ENCODE measurements at regions not wholly inside any gene's neighbourhood (a gene's known extent, or its start where the extent isn't known, plus 50 kb on each side); places are given as distances from the start of the nearest gene placed in this dataset.
"Not testable (repeated sequence)": the region's sequence is repeated elsewhere in the genome, so short reads cannot be mapped to it uniquely, and the experiment has no call there.

DNA sequence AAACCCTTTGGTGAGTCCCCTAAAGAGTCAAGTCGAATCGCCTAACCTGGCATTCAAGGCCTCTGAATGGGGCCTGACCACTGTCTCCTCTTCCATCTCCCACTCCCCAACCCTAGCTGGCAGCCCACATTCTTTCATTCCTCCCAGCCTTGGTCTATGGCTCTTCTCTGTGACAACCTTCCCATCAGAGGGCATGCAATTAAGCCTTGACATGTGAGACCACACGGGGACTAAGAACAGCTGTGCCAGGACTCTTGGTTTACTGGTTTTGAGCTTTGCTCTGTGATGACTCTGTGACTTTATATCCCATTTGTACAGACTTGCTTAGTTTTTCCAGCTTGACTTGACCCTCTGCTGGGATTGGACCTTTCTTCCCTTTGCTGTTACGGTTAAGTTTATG is 116.6 kb downstream of the BUB3 start:
- no peak for DNase-seq

DNA sequence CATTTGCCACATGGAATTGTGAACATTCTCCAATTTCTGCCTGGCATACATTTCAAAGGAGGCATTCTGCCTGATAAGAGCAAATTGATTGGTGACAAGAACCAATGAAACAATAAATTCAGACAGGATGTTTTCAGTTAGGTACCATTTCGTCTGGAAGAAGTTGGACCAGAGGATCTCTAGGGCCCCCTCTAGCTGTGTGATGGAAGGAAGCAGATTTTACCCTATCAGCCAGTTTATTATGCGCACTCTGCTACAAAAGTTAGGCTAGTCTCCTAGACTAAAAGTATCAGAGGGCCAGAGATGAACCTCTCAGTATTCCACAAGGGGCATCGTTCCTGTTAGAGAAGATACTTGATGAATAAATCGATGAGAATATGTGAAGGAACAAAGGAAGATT is 118.0 kb downstream of the BUB3 start:
- DNase-seq, result no peak

DNA sequence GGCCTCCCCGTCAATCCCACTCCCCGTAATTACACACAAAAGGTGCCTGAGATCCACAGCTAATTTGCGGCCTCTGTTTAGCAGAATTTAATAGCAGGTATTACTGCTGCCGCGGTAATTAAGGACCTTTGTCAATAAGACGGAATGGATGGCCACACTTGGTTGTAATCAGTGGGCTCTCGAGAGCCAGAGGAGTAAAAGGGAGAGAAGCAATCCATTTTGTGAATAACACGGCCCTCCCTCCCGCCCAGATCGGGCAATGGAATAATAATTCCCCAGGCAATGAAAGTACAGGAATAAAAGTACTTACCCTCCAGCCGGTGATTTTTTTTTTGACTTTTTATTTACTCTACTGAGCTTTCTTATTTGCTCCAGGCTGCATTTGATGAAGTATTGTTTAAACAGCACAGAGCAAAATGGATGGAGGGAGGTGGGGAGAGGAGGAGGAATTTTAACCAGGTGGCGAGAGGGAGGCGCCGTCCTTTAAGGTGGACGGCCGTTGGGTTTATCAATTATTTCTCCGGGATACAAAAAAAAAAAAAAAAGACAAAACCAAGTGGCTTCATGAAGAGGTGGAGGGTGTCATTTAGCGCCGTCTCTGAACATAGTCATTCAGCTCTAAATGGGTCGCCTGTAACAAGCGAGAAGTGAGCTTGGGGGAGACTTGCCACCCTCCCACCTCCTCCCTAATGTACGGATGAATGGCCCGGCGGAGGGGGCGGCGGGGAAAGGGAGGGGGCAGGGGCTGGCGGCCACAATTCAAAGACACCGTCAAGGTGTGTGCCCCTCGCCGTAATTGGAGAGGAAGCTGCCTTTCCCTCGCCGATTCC is 120.3 kb downstream of the BUB3 start:
- DNase-seq, result no peak

DNA sequence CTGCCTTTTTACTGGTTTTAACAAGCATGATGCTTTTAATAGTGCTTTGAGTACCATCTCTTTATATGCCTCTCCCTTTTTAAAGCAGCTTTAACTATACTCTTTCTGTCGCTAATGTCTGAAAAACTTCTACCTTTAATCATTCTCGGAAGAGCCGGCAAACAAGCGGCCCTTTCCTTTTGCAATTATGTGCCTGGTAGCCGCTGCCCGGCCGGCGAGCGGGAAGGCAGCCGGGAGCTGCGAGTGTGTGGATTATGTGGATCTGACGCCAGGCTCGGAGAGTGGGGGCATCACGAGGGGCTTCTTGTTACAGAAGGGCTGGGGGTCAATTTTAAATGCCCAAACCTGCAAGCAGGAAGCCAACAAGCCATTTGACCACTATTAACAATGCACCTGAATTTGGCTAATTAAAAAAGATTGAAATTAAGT is 120.9 kb downstream of the BUB3 start:
- no peak for DNase-seq

DNA sequence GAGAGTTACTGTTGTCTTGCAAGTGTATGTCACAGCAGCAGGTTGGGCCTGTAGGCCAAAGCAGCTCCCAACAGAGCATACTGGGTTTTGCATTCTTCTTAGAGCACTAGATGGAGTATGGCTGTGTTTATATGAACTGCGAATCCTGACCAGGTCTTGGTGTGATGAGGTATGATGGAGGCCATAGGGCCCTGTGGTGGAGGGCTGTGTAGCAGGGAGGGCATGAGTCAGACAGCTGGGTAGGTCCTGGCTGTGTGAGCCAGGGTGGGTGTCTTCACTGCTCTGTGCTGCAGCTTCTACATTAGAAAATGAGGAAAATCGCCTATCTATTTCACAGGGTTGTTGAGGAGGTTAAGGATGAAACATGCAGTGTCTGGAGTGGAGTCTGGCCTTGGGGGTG is 124.2 kb downstream of the BUB3 start:
- no peak for DNase-seq

DNA sequence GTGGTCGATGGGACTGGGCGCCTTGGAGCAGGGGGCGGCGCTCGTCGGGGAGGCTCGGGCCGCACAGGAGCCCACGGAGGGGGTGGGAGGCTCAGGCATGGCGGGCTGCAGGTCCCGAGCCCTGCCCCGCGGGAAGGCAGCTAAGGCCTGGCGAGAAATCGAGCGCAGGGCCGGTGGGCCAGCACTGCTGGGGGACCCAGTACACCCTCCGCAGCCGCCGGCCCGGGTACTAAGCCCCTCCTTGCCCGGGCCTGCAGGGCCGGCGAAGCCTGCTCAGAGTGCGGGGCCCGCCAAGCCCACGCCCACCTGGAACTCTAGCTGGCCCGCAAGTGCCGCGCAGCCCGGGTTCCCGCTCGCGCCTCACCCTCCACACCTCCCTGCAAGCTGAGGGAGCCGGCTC is 129.2 kb downstream of the BUB3 start:
- not testable (repeated sequence) for DNase-seq

DNA sequence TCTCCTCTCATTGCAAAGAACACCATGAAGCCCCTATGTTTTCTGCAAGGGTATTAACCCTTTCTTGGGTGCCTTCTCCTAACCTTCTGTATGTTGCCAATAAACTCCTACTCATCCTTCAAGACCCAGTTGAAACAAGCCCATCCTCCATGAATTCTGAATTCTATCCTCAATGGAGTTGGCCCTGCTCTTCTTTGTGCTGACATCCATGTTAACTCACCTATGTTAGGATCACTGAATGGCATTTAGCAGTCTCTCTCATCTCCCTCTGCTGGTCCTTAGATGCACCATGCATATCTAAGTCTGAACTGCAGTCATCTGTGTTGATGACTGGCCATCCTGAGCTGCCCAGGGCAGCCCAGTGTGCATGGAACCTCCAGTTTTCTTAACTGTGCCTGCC is 129.8 kb downstream of the BUB3 start:
- no peak for DNase-seq

DNA sequence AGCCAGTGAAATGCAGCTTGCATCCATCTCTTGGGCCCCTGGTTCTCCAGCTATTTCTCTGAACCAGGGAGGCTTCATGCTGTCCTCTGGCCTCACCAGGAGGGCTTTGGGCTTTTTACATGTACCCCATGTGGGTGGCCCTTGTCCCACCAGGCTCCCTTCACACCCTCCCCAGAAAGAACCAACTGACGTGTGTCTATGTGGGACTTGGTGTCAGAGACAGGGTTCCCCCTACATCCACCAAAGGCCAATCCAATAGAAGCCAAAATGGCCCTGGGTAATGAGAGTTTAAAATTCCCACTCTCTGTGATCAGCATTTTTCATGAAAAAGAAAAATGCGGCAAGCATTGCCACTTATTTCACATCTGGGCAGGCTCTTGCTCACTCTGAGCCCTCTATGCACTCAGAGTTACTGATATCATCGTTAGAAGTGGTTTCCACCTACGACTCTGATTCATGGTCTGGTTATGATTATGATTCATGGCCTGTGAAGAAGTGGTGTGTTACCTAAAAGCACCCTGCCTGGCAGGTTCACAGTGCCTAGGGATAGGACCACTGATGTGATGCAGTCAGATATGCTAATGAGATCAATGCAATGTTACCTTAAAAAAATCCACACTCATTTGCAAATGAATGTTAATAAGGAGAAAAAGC is 133.5 kb downstream of the BUB3 start:
- DNase-seq, result no peak

DNA sequence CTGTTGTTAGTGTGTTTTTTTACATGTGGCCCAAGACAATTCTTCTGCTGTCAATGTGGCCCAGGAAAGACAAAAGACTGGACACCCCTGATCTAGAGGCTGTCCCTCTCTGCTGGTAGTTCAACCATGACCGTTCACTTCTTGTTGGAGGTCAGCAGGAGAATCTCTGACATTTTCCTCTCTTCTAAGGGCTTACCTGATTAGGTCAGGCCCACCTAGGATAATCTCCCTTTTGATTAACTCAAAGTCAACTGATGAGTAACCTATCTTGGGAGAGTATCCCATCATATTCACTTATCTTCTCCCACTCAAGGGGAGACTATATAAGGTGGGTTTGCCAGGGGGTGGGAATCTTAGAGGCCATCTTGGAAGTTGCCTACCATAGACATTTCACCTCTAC is 135.2 kb downstream of the BUB3 start:
- no peak for DNase-seq

DNA sequence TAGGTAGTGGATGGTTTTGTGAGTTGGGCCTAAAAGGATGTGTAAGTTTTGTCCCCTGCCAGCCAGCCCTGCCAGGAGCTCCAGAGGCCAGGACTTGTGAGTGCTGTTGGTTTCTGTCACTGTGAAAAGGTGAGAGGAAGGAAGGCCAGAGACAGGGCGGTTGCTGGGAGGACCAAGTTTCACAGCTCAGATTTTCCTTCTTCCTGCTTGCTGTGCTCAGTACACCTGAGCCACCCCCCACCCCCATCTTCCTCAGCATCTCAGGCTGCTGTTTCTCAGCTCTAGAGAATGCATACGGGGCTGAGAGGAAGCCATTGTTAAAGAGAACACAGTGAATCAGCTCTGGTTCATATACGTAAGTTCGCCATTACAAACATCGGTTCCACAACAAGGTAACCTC is 139.9 kb downstream of the BUB3 start:
- DNase-seq, result no peak

DNA sequence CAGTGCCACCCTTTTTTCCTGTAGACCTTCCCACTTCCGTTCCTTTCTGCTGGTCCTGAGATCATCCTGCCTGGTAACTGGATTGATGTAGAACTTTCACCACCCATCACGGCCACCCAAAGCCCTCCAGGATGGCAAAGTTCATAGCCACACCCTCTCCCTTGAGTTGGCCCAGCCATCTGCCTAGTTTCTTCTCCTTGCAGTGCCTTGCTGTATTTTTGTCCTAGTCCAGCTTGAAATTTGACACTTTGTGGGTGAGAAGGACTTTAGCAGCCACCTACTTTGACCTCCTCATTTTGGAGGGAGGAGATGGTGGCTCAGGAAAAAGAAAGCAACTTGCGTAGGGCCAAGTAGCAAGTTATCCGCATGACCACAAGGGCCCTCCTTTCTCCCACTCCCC is 140.7 kb downstream of the BUB3 start:
- DNase-seq, result no peak

DNA sequence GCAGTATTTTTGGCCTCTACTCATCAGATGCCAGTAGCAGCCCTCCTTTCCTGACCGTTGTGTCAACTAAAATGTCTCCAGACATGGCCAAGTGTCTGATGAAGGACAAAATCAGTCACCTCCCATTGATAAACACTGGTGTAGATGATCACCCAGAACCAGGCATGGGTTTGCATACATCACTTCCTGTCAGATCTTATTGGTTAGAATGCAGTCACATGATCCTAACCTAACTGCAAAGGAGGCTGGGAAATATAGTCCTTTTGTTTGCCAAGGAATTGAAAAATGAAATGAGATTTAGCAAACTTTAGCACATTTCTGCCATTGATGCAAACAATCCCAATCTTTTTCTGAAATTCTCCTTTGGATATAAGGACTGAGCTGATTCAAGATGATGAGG is 141.4 kb downstream of the BUB3 start:
- DNase-seq, result no peak

DNA sequence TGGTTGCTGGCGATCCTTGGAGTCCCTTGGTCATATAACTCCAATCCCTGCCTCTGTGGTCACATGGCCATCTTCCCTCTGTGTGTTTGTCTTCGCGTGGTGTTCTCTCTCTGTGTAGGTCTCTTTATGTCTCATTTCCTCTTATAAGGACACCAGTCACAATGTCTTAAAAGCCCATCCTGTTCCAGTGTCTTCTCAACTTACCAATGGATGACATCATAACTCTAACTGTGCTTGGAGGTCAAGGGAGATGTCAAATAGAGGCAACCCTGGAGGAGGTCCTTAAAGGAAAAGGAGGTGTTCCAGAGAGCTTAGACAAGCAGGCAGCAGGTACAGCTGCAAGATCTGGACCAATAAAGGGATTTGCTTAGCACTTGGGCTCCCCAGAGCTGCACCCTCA is 143.0 kb downstream of the BUB3 start:
- no peak for DNase-seq

DNA sequence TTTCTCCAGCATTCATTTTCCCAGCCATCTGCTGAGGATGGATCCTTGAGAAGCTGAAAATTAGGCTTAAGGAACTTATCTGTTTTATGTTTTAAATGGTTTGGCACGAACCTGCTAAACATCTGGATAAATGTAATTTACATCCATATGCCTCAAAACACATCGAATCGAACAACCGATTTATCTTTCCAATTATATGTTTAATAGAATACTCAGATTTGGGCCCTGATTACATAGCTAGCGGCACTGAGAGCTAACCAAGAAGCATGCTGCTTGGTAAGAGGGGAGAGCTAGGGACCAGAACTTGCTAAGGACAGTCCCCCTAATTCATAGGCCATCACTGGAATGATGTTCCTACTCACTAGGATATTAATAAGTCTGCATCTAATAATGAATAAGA is 144.4 kb downstream of the BUB3 start:
- no peak for DNase-seq

DNA sequence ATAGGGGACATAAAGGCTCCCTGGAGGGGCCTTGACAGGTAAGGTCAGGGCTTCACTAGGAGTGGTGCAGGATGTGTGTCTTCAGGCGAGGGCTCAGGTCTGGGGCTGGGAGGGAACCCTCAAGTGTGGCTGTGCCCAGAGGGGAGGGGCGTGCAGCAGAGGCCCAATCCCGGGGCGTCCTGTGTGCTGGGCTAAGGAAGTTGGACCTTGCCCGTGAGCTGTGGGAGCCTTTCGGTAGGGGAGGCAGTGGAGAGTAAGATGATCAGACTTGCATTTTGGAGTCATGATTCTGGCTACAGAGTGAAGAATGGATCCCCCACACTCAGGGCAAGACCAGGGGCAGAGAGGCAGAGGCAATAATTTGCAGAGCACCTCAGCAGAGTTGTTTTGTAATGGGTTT is 145.4 kb downstream of the BUB3 start:
- DNase-seq, result no peak

DNA sequence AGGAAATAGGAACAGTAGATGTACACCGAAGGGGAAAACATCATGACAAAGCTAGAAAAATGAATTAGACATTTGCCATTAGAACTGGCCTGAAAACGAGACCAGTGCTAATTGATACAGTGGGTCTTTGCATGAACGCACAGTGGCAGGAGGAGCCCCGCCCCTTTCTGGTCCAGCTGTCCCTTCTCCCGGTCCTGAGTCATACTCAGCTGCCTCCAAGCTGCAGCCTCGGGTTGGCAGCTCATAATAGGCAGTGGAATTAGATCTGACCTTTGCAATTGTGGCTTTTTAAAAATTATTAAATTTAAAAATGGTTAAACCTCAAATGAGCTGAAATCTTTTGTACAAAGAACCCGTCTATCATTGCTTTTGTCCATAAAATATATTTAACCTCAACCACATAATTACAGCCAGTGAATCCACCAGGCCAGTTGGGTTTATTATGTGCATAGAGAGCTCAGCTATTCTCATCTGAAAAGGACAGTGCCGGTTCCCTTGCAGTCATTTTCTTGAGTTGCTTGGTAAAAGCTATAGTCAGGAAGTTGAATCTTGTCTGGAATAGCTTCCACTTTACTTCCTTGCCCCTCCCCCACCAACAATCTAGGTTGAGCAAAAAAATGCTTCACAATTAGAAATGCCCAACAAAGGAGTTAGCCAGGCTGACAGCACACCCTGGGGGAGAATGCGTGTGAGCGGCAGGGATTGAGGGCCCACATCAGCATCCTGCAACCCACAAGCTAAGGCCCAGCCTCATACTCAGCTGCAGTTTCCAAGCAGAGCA is 147.1 kb downstream of the BUB3 start:
- DNase-seq, result no peak

DNA sequence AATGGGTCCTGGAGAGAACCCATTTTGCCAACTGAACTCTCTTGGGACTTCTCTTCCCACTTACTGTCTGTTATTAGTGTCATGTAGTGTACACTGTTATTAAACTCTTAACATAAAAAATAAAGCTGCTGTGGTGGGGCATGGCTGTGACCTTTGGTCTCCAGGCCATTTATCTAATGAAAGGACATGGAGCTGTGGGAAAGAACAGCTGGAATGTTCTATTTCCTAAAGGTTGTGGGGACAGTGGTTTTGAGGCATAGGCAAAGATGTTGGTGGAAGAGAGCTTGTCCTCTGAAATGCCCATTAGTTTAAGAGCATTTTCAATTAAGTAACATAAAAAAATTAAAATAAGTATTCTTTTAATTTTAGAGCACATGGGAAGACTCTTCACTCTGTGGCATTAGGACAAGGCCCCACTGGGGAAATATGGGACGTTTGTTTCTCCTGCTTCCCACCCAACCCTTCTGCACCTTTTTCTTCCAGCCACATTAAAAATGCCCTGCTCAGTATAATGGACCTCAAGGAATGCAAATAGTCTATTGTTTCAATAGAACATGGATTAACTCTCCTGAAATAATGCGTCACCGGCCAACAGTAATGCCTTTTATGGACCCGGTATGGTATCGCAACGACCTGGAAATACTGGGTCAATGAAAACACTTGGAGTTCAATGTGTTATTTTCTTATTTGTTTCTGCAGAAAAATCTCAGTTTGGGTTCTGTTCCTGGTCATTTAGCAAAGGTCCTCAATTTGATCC is 149.6 kb downstream of the BUB3 start:
- no peak for DNase-seq

DNA sequence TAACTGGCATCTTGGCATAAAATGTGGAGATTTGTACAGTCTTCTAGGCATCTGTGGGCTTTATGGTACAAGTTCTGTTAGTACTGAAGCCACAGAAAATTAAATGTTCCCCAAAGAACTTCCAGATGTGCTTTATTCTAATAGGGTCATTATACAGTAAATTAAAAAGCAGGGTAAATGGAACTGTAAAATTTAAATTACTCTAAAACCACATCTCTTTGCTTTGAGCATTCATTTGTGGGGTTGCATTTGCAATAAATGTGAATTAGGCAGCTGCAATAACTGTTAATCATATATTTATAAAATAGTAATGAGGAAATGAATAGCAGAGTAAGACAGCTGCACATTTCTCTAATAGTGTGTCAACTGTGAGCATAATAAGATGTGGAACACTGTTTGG is 151.5 kb downstream of the BUB3 start:
- DNase-seq, result no peak

DNA sequence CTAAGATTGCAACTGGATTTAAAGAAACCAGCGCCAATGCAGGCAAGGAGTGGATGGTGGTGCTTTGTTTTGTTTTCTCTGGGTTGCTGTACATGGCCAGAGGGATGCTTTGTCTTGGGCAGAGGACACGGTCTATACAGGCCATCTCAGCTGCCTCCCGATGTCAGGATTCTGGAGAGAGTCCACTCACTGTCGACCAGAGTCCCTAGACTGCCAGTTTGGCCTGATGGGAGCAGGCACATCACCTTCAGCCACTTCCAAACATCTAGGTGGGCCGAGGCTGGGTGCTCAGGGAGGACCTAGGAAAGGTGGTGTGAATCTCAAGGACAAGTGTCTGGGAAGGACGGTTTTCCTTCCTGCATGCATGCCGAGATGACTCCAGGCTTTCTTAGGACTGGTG is 152.1 kb downstream of the BUB3 start:
- DNase-seq, result no peak

DNA sequence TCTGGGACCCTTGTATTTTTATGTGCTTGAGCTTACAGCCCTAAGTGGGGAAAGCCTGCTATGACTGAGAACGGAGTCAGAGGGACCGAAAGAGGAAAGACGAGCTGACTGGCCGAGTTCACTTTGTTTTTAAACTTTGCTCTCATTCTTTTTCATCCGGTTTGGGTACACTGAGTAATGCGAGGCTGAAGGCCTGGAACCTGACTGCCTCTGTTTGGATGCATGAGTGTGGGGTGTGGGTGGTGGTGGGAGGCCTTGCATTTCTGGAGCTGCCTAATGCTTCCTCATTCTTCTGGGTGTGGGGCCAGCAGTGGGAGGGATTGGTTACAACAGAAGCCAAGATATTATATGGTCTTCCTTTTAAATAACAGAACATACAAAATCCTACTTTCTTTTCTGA is 155.5 kb downstream of the BUB3 start:
- DNase-seq, result no peak

DNA sequence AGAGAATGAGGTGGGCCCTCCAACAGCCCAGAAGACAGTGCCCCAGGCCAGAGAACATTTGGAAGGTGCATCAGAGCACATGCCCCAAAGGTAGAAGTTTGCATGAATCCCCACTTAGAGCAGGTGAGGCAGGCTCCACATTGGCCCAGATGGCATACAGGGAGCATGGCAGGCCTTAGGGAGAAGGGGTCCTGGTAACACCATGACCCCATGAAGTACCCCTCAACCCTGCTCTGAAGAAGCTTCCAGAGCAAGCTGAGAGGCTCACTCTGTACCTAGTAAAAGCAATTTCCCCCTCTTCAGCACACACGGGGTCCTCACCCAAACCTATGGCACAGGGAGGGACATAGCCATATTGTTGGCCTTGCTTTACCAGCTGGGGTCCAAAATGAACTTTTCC is 162.6 kb downstream of the BUB3 start:
- DNase-seq, result no peak

DNA sequence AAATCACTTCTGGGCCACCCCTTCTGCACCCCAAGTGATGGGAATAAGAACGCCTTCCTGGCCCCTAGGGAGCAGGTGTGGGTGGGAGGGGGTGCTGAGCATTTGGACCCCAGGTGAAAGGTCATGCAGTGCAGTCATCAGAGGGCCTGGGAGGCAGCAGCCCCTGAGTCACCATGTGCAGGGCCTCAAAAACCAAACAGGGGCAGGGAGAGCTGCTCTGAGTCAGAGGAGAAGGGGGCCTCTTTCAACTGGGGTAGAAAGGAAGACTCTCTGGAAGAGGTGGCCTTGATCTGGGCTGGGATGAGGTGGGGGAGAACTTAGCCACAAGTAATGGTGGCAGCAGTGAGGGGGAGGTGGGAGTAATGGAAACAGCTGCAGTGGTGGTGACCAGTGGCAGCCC is 164.3 kb downstream of the BUB3 start:
- no peak for DNase-seq

DNA sequence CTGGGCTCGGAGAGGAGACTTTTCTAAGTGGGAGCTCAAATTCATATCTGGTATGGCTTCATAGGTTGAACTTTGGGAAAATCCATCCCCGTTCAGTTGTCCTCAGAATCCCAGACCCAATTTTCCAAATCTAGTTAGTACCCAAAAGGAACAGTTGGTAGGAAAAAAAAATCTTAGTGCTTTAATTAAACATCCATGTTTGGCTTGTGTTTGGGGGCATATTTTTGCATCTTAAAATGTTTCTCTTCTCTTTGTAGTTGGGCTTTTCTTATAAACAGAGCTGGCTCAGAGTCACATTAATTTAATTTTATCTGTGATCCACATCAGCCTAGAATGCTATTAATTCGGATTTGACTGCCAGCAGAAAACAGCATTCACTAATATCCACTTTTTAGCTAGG is 165.9 kb downstream of the BUB3 start:
- no peak for DNase-seq
